MG63 (cell line): ENCODE measurements at regions not wholly inside any gene's neighbourhood (a gene's known extent, or its start where the extent isn't known, plus 50 kb on each side); places are given as distances from the start of the nearest gene placed in this dataset.
"Not testable (repeated sequence)": the region's sequence is repeated elsewhere in the genome, so short reads cannot be mapped to it uniquely, and the experiment has no call there.

Experiments
- DNase-seq: peaks from one replicate; pipeline ENCODE4 v3.0.0-alpha.2; 2020
- H3K27me3 ChIP-seq: fragments of 250-450 bp; sonication (Bioruptor Pico); 2 replicates; pipeline ENCODE4 v1.5.1; 2020; ENCODE audit warnings: mild to moderate bottlenecking, moderate library complexity
- H3K36me3 ChIP-seq: fragments of 250-450 bp; sonication (Bioruptor Pico); 2 replicates; pipeline ENCODE4 v1.5.1; 2020; ENCODE audit warnings: mild to moderate bottlenecking, moderate library complexity
- H3K4me3 ChIP-seq: fragments of 250-450 bp; sonication (Bioruptor Pico); 2 replicates; pipeline ENCODE4 v1.5.1; 2020; ENCODE audit warnings: mild to moderate bottlenecking, moderate library complexity
- H3K9me3 ChIP-seq: fragments of 250-450 bp; sonication (Bioruptor Pico); 2 replicates; pipeline ENCODE4 v1.5.1; 2020; ENCODE audit warnings: mild to moderate bottlenecking, moderate library complexity

GRCh38 chr4:12500409-12500808, 983.7 kb downstream of the RAB28 start:
- Histone ChIP-seq H3K9me3 (no peaks in the 10 kb centered on the region), H3K36me3 (no peaks in the 10 kb centered on the region), H3K4me3 (no peak overlapping the region), H3K27me3 (no peaks in the 10 kb centered on the region)
- DNase-seq, result no peak

- Histone ChIP-seq H3K27me3 (no peaks in the 10 kb centered on the region), H3K4me3 (no peak overlapping the region), H3K36me3 (no peaks in the 10 kb centered on the region), H3K9me3 (no peaks in the 10 kb centered on the region)
- no peak for DNase-seq
These were observed 984.4 kb downstream of the RAB28 start for GRCh38 chr4:12499693-12500092.

GRCh38 chr4:12495211-12495610, 988.9 kb downstream of the RAB28 start:
- no peaks in the 10 kb centered on the region for H3K27me3 ChIP-seq
- H3K36me3 ChIP-seq, result no peaks in the 10 kb centered on the region
- no peak overlapping the region for H3K4me3 ChIP-seq
- no peak for DNase-seq
- no peaks in the 10 kb centered on the region for H3K9me3 ChIP-seq

GRCh38 chr4:12492730-12493393, 991.3 kb downstream of the RAB28 start:
- no peaks in the 10 kb centered on the region for H3K9me3 ChIP-seq
- no peak for DNase-seq
- H3K4me3 ChIP-seq, result no peak overlapping the region
- H3K36me3 ChIP-seq, result no peaks in the 10 kb centered on the region
- H3K27me3 ChIP-seq, result no peaks in the 10 kb centered on the region

GRCh38 chr4:12488672-12489071, 995.5 kb downstream of the RAB28 start:
- H3K9me3 ChIP-seq, result no peaks in the 10 kb centered on the region
- H3K4me3 ChIP-seq, result no peak overlapping the region
- H3K27me3 ChIP-seq, result no peaks in the 10 kb centered on the region
- DNase-seq, result no peak
- H3K36me3 ChIP-seq, result no peaks in the 10 kb centered on the region

GRCh38 chr4:12487000-12487399, 997.1 kb downstream of the RAB28 start:
- peak; percentile 4 for DNase-seq
- no peak overlapping the region for H3K4me3 ChIP-seq
- no peaks in the 10 kb centered on the region for H3K36me3 ChIP-seq
- no peaks in the 10 kb centered on the region for H3K9me3 ChIP-seq
- H3K27me3 ChIP-seq, result no peaks in the 10 kb centered on the region

- Histone ChIP-seq H3K9me3 (no peaks in the 10 kb centered on the region), H3K4me3 (no peak overlapping the region), H3K36me3 (no peaks in the 10 kb centered on the region), H3K27me3 (no peaks in the 10 kb centered on the region)
- DNase-seq, result no peak
These were observed 1012.1 kb downstream of the RAB28 start for GRCh38 chr4:12472087-12472486.

- Histone ChIP-seq H3K9me3 (no peaks in the 10 kb centered on the region), H3K27me3 (no peaks in the 10 kb centered on the region), H3K4me3 (no peak overlapping the region), H3K36me3 (no peaks in the 10 kb centered on the region)
- DNase-seq, result no peak
These were observed 1012.9 kb downstream of the RAB28 start for GRCh38 chr4:12471193-12471592.

- not testable (repeated sequence) for H3K27me3 ChIP-seq, DNase-seq, H3K4me3 ChIP-seq, H3K9me3 ChIP-seq, H3K36me3 ChIP-seq
These were observed 1022.6 kb downstream of the RAB28 start for GRCh38 chr4:12461576-12461975.

GRCh38 chr4:12459126-12459525, 1025.0 kb downstream of the RAB28 start:
- no peak for DNase-seq
- H3K27me3 ChIP-seq, result no peaks in the 10 kb centered on the region

GRCh38 chr4:12458621-12459020, 1025.5 kb downstream of the RAB28 start:
- Histone ChIP-seq H3K27me3 (no peaks in the 10 kb centered on the region), H3K36me3 (no peaks in the 10 kb centered on the region), H3K4me3 (no peak overlapping the region), H3K9me3 (no peaks in the 10 kb centered on the region)
- DNase-seq, result no peak

More at GRCh38 chr4:12459126-12459525, 1025.0 kb downstream of the RAB28 start:
- Histone ChIP-seq H3K36me3 (no peaks in the 10 kb centered on the region), H3K9me3 (no peaks in the 10 kb centered on the region), H3K4me3 (no peak overlapping the region)

GRCh38 chr4:12452291-12452690, 1023.6 kb upstream of the HS3ST1 start:
- Histone ChIP-seq H3K36me3 (no peaks in the 10 kb centered on the region), H3K4me3 (no peak overlapping the region), H3K9me3 (no peaks in the 10 kb centered on the region), H3K27me3 (no peaks in the 10 kb centered on the region)
- DNase-seq, result no peak

GRCh38 chr4:12447451-12447850, 1018.8 kb upstream of the HS3ST1 start:
- DNase-seq, result no peak
- H3K27me3 ChIP-seq, result no peaks in the 10 kb centered on the region
- no peaks in the 10 kb centered on the region for H3K9me3 ChIP-seq

GRCh38 chr4:12446657-12447185, 1018.0 kb upstream of the HS3ST1 start:
- no peak for DNase-seq
- Histone ChIP-seq H3K4me3 (no peak overlapping the region), H3K36me3 (no peaks in the 10 kb centered on the region), H3K9me3 (no peaks in the 10 kb centered on the region), H3K27me3 (no peaks in the 10 kb centered on the region)

More at GRCh38 chr4:12447451-12447850, 1018.8 kb upstream of the HS3ST1 start:
- H3K36me3 ChIP-seq, result no peaks in the 10 kb centered on the region
- H3K4me3 ChIP-seq, result no peak overlapping the region

- Histone ChIP-seq H3K9me3 (no peaks in the 10 kb centered on the region), H3K36me3 (no peaks in the 10 kb centered on the region), H3K4me3 (no peak overlapping the region), H3K27me3 (no peaks in the 10 kb centered on the region)
- DNase-seq, result no peak
These were observed 1017.6 kb upstream of the HS3ST1 start for GRCh38 chr4:12446256-12446655.

- Histone ChIP-seq H3K36me3 (no peaks in the 10 kb centered on the region), H3K4me3 (no peak overlapping the region), H3K9me3 (no peaks in the 10 kb centered on the region), H3K27me3 (no peaks in the 10 kb centered on the region)
- no peak for DNase-seq
These were observed 1017.1 kb upstream of the HS3ST1 start for GRCh38 chr4:12445711-12446235.

GRCh38 chr4:12439633-12440305, 1011.1 kb upstream of the HS3ST1 start:
- DNase-seq, result no peak
- Histone ChIP-seq H3K36me3 (no peaks in the 10 kb centered on the region), H3K9me3 (no peaks in the 10 kb centered on the region), H3K4me3 (no peak overlapping the region), H3K27me3 (no peaks in the 10 kb centered on the region)

- not testable (repeated sequence) for H3K9me3 ChIP-seq, H3K4me3 ChIP-seq, H3K27me3 ChIP-seq, DNase-seq, H3K36me3 ChIP-seq
These were observed 1002.6 kb upstream of the HS3ST1 start for GRCh38 chr4:12431259-12431658.
